ENCODE measurements at regions not wholly inside any gene's neighbourhood (a gene's known extent, or its start where the extent isn't known, plus 50 kb on each side); places are given as distances from the start of the nearest gene placed in this dataset.

GRCh38 chr2:204031056-204031455, 94.5 kb downstream of the ICOS start:
- H3K27me3 ChIP-seq (ENCODE audit: control insufficient read depth, extremely low read depth, insufficient read depth, low read length) = no peaks in the 10 kb centered on the region
- no peak overlapping the region for H3K4me3 ChIP-seq (ENCODE audit: control insufficient read depth in 2 of 3, extremely low read depth in 1 of 3, insufficient read depth in 2 of 3, low read depth in 1 of 3, low read length in 3 of 3)
- H3K9ac ChIP-seq (ENCODE audit: control insufficient read depth, extremely low read depth, insufficient read depth, low read length) = no peak overlapping the region
- H3K9me3 ChIP-seq (ENCODE audit: control insufficient read depth, low read depth, low read length) = no peaks in the 10 kb centered on the region
- DNase-seq (ENCODE audit: low read depth, low spot score) (no peak), FAIRE-seq (no peak)
- no peaks in the 10 kb centered on the region for H3K36me3 ChIP-seq (ENCODE audit: control insufficient read depth in 2 of 2, extremely low read depth in 1 of 2, insufficient read depth in 2 of 2, low read length in 2 of 2)
- TF ChIP-seq, protein P1, sequence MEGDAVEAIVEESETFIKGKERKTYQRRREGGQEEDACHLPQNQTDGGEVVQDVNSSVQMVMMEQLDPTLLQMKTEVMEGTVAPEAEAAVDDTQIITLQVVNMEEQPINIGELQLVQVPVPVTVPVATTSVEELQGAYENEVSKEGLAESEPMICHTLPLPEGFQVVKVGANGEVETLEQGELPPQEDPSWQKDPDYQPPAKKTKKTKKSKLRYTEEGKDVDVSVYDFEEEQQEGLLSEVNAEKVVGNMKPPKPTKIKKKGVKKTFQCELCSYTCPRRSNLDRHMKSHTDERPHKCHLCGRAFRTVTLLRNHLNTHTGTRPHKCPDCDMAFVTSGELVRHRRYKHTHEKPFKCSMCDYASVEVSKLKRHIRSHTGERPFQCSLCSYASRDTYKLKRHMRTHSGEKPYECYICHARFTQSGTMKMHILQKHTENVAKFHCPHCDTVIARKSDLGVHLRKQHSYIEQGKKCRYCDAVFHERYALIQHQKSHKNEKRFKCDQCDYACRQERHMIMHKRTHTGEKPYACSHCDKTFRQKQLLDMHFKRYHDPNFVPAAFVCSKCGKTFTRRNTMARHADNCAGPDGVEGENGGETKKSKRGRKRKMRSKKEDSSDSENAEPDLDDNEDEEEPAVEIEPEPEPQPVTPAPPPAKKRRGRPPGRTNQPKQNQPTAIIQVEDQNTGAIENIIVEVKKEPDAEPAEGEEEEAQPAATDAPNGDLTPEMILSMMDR (optimal IDR thresholded peaks at IDR 0.05 in 1 of 3, IDR thresholded peaks at IDR 0.05 in 1 of 3, conservative IDR thresholded peaks at IDR 0.05 in 1 of 3; ENCODE audit: extremely low read depth in 1 of 3, insufficient read depth in 2 of 3, low read length in 3 of 3) = no peak
- no peak for TF ChIP-seq EZH2 (IDR thresholded peaks at IDR 0.05; ENCODE audit: low read length)
- dilution Hi-C loops (cut with MboI; ENCODE audit: extremely low pct_ligation_motif_present, low sequenced_read_pairs) = no loop called here
- no peak overlapping the region for H3K4me2 ChIP-seq (ENCODE audit: control insufficient read depth, extremely low read depth, insufficient read depth, low read depth, low read length)
- no peaks in the 10 kb centered on the region for H3K79me2 ChIP-seq (ENCODE audit: control insufficient read depth, insufficient read depth, low read length)
- H2AFZ ChIP-seq (ENCODE audit: control insufficient read depth, low read length) = no peak overlapping the region
- H4K20me1 ChIP-seq (ENCODE audit: control insufficient read depth, extremely low read depth, insufficient read depth, low read length) = no peaks in the 10 kb centered on the region
- no peak overlapping the region for H3K27ac ChIP-seq (ENCODE audit: control insufficient read depth, insufficient read depth, low read length)
- peaks cover 8% of the 10 kb centered on the region for H3K4me1 ChIP-seq (ENCODE audit: control insufficient read depth, extremely low read depth, insufficient read depth, low read length)
- no peaks in the 10 kb centered on the region for H3K9me1 ChIP-seq (ENCODE audit: control insufficient read depth, extremely low read depth, insufficient read depth, low read length)

GRCh38 chr2:204032301-204032700, 95.7 kb downstream of the ICOS start:
- H3K27ac ChIP-seq (ENCODE audit: control insufficient read depth, insufficient read depth, low read length) = no peak overlapping the region
- no peak overlapping the region for H3K9ac ChIP-seq (ENCODE audit: control insufficient read depth, extremely low read depth, insufficient read depth, low read length)
- H3K9me3 ChIP-seq (ENCODE audit: control insufficient read depth, low read depth, low read length) = no peaks in the 10 kb centered on the region
- H3K27me3 ChIP-seq (ENCODE audit: control insufficient read depth, extremely low read depth, insufficient read depth, low read length) = no peaks in the 10 kb centered on the region
- dilution Hi-C loops (cut with MboI; ENCODE audit: extremely low pct_ligation_motif_present, low sequenced_read_pairs) = no loop called here
- no peak for TF ChIP-seq EZH2 (IDR thresholded peaks at IDR 0.05; ENCODE audit: low read length)
- TF ChIP-seq, protein P1 (optimal IDR thresholded peaks at IDR 0.05 in 1 of 3, IDR thresholded peaks at IDR 0.05 in 1 of 3, conservative IDR thresholded peaks at IDR 0.05 in 1 of 3; ENCODE audit: extremely low read depth in 1 of 3, insufficient read depth in 2 of 3, low read length in 3 of 3) = no peak
- H3K4me1 ChIP-seq (ENCODE audit: control insufficient read depth, extremely low read depth, insufficient read depth, low read length) = no peaks in the 10 kb centered on the region
- FAIRE-seq (no peak), DNase-seq (ENCODE audit: low read depth, low spot score) (no peak)
- no peaks in the 10 kb centered on the region for H3K36me3 ChIP-seq (ENCODE audit: control insufficient read depth in 2 of 2, extremely low read depth in 1 of 2, insufficient read depth in 2 of 2, low read length in 2 of 2)
- H3K4me3 ChIP-seq (ENCODE audit: control insufficient read depth in 2 of 3, extremely low read depth in 1 of 3, insufficient read depth in 2 of 3, low read depth in 1 of 3, low read length in 3 of 3) = no peak overlapping the region
- H2AFZ ChIP-seq (ENCODE audit: control insufficient read depth, low read length) = no peak overlapping the region
- H4K20me1 ChIP-seq (ENCODE audit: control insufficient read depth, extremely low read depth, insufficient read depth, low read length) = no peaks in the 10 kb centered on the region
- H3K9me1 ChIP-seq (ENCODE audit: control insufficient read depth, extremely low read depth, insufficient read depth, low read length) = no peaks in the 10 kb centered on the region
- no peak overlapping the region for H3K4me2 ChIP-seq (ENCODE audit: control insufficient read depth, extremely low read depth, insufficient read depth, low read depth, low read length)
- no peaks in the 10 kb centered on the region for H3K79me2 ChIP-seq (ENCODE audit: control insufficient read depth, insufficient read depth, low read length)

Data from keratinocyte (primary cell).